ENCODE measurements at regions not wholly inside any gene's neighbourhood (a gene's known extent, or its start where the extent isn't known, plus 50 kb on each side); places are given as distances from the start of the nearest gene placed in this dataset.

- TF ChIP-seq, protein P1, sequence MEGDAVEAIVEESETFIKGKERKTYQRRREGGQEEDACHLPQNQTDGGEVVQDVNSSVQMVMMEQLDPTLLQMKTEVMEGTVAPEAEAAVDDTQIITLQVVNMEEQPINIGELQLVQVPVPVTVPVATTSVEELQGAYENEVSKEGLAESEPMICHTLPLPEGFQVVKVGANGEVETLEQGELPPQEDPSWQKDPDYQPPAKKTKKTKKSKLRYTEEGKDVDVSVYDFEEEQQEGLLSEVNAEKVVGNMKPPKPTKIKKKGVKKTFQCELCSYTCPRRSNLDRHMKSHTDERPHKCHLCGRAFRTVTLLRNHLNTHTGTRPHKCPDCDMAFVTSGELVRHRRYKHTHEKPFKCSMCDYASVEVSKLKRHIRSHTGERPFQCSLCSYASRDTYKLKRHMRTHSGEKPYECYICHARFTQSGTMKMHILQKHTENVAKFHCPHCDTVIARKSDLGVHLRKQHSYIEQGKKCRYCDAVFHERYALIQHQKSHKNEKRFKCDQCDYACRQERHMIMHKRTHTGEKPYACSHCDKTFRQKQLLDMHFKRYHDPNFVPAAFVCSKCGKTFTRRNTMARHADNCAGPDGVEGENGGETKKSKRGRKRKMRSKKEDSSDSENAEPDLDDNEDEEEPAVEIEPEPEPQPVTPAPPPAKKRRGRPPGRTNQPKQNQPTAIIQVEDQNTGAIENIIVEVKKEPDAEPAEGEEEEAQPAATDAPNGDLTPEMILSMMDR (IDR thresholded peaks at IDR 0.05), result no peak
- no peak for TF ChIP-seq POLR2A (IDR thresholded peaks at IDR 0.05)
Measured at GRCh38 chr16:59573528-59574271, 839.6 kb upstream of the GOT2 start.

Measured in prostate gland (tissue), 2 donors.